HG03457 (cell line): ENCODE measurements at regions not wholly inside any gene's neighbourhood (a gene's known extent, or its start where the extent isn't known, plus 50 kb on each side); places are given as distances from the start of the nearest gene placed in this dataset.
"Not testable (repeated sequence)": the region's sequence is repeated elsewhere in the genome, so short reads cannot be mapped to it uniquely, and the experiment has no call there.

ENCODE experiments used
- ATAC-seq: cut with Tn5 transposase; IDR thresholded peaks from one replicate; pipeline ENCODE4 v1.9.1; 2021; ENCODE audit warnings: moderate number of reproducible peaks; ENCODE audit not compliant: unreplicated experiment

- ATAC-seq, result no peak
Measured at GRCh38 chr13:73816702-73817101, 317.5 kb downstream of the KLF12 start.

DNA sequence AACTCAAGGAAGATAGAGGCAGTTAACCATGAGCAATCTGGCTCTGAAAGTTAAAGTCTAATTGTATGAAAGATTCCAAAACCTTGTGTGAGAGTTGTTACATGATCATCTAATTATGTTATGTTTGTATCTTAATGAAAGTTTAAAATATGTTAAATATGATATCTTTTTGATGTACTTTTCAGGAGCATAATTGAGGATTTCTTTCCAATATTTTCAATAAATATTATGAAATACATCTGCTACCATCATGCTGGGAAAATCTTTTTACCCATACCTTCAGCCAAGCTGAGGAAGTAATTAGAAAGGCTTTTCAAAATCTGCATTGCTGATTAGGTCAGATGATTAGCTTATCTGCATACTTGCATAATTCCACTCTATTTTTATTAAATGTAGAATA, 318.4 kb downstream of the KLF12 start:
- no peak for ATAC-seq

DNA sequence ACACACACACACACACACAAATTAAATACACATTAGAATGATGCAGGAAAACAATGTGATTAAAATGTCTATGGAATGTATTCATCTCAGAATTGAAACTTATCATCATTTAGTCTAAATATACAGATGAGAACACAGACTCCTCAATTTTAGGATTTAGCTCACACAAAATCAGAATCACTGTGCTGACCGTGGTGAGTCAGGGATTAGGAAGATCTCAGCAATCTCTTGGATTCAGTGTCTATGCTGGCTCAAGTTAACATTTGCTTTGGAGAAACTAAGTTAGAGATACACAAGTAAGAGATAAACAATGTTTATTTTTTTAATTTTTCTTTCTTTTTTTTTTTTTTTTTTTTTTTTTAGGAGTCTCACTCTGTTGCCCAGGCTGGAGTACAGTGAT, 323.6 kb downstream of the KLF12 start:
- ATAC-seq, result no peak

GRCh38 chr13:73809561-73809960, 324.6 kb downstream of the KLF12 start:
- ATAC-seq, result no peak

- ATAC-seq, result no peak
Measured at GRCh38 chr13:73808318-73808717, 325.9 kb downstream of the KLF12 start.

- ATAC-seq, result not testable (repeated sequence)
Measured at GRCh38 chr13:73805326-73805958, 328.8 kb downstream of the KLF12 start.

GRCh38 chr13:73803997-73804396, 330.2 kb downstream of the KLF12 start:
- ATAC-seq, result no peak

- ATAC-seq, result no peak
Measured at GRCh38 chr13:73800011-73800410, 334.2 kb downstream of the KLF12 start.

DNA sequence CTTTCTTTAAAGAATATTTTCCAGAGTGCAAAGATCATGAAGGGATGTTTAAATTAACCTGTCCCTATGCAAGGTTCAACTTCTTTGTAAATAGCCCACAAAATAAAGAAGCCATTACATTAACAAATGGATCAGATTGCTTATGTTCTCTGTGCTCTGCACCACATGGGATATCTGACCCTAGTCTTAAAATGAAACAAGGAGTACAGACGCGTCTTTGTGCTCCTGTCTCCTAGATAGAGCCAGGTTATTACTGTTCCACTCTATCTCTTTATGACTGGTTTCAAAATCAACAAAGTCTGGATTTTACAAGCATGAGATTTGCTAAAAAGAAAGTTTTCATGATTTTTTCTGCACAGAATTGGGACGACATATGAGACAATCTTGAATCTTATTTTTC, 339.4 kb downstream of the KLF12 start:
- no peak for ATAC-seq

GRCh38 chr13:73793361-73793760, 340.8 kb downstream of the KLF12 start:
- ATAC-seq, result no peak

GRCh38 chr13:73792796-73793195, 341.4 kb downstream of the KLF12 start:
- ATAC-seq, result no peak

- ATAC-seq, result no peak
Measured at GRCh38 chr13:73782450-73783449, 351.5 kb downstream of the KLF12 start.

DNA sequence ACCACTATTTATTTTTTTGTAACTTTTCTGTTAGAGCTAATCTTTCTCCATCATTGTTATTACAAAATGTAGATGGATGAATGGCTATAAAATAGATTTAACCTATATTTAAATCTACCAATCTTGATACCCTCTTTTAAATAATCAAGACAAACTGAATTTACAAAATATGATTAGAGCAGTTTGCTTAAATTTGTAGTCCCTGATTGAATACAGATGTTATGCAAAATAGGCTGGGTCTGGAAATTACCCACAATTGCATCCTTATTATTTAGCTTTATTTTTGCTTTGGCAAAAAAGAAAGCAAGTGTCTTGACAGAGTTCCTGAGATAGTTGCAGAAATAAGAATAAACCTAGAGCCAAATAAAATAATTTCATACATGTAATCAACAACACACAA, 352.8 kb downstream of the KLF12 start:
- ATAC-seq, result no peak

GRCh38 chr13:73779881-73780280, 354.3 kb downstream of the KLF12 start:
- ATAC-seq, result no peak

DNA sequence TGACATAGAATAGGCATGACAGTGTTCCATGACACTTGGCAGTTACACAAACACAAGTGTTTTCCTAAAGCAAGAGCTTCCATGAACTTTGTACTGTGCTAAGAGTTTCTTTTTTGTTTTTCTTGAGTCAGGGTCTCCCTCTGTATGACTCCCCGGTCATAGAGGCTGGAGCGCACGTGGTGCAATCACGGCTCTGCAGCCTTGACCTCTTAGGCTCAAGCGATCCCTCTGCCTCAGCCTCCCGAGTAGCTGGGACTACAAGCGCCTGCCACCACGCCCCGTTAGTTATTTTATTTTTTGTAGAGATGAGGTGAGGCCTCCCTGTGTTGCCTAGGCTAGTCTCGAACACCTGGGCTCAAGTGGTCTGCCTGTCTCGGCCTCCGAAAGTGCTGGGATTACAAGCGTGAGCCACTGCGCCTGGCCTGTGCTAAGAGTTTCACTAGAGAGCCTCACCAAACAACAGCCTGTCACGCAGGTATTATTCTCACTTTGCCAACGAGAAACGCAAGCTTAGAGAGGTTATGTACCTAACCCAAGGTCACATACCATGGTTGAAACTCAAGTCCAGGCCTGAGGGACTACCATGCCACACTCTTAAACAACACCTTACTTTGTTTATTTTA, 355.9 kb downstream of the KLF12 start:
- ATAC-seq, result no peak

- ATAC-seq, result no peak
Measured at GRCh38 chr13:73777134-73777533, 357.1 kb downstream of the KLF12 start.

DNA sequence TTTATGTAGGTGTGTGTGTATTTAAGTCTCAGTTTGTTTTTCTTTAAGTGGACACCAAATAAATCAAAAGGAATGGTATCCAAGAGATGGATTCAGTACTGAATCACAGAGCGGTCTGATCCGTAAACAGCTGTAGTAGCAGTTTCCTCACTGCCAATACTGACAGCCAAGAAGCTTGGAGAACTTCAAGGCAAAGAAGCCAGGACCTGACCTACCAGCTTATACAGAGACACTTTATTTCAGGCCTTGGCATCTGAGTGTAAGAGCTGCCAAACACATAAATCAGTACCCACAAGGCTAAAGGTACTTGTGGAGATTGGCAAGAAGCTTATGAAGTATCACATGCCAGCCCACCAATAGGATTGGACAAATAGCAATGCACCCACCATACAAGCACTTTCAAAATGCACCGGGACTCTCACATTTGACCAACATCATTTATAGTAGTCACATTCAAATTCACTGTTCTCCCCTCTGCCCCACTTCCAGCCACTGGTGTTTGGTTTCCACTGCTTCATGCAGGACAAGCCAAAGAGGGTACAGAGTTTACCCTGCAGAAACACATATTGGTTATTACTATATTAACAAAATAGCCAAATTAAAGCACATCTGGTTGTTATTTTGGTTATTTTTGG, 357.9 kb downstream of the KLF12 start:
- no peak for ATAC-seq

GRCh38 chr13:73773168-73773549, 361.0 kb downstream of the KLF12 start:
- ATAC-seq, result no peak

- no peak for ATAC-seq
Measured at GRCh38 chr13:73772449-73773167, 361.6 kb downstream of the KLF12 start.

DNA sequence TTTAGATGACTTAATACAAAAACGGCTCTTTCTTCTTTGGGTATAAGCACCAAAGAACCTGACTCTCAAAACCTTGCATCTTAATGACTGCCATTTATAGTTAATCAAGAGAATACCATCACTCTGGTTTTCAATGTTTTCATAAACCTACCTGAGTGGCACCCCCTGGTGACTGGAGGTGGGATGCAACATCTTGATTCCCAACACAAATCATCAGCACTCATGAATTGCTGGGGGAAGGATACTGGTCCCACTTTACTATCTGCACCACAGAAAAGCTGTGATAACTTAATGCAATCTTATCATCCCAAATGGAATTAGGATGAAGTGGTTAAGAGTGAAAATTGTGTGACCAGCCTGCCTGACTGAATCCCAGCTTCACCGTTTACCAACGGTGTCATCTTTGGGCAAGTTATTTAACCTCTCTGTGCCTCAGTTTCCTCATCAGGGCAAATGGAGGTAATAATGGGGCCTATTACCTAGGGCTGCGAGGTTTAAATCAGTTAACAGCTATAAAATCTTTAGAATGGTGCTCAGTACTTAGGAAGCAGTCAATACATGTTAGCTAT, 366.4 kb downstream of the KLF12 start:
- ATAC-seq, result no peak
